Breast epithelium (tissue), 4 donors: ENCODE measurements at regions not wholly inside any gene's neighbourhood (a gene's known extent, or its start where the extent isn't known, plus 50 kb on each side); places are given as distances from the start of the nearest gene placed in this dataset.

ENCODE experiments used
- DNase-seq, 2 donors: peaks; one replicate each; pipeline ENCODE4 v3.0.0-alpha.2; 2019; ENCODE audit warnings: low spot score in 2 of 2
- H3K27ac ChIP-seq, 2 donors: fragments of 200-600 bp; sonication (generic) in 1 of 2; one replicate each; pipeline ENCODE4 v1.5.1; 2016 to 2019; ENCODE audit warnings: mild to moderate bottlenecking in 1 of 2
- H3K27me3 ChIP-seq, 2 donors: fragments of 200-600 bp; sonication (generic) in 1 of 2; one replicate each; pipeline versions ENCODE4 v1.5.1 to v1.6.0; 2017 to 2019; ENCODE audit warnings: control low read depth in 1 of 2, mild to moderate bottlenecking in 1 of 2
- H3K36me3 ChIP-seq: fragments of 200-600 bp; one replicate; pipeline ENCODE4 v1.5.1; 2019
- H3K4me1 ChIP-seq, 2 donors: fragments of 200-600 bp; sonication (generic); one replicate each; pipeline ENCODE4 v1.5.1; 2016 to 2019; ENCODE audit warnings: control low read depth in 1 of 2
- H3K4me3 ChIP-seq, 3 donors: fragments of 200-600 bp; sonication (generic); 1 replicate in 2 of 3; 2 replicates in 1 of 3; pipeline ENCODE4 v1.5.1; 2016 to 2019; ENCODE audit warnings: mild to moderate bottlenecking in 3 of 3, moderate library complexity in 2 of 3
- H3K9me3 ChIP-seq, 2 donors: fragments of 200-600 bp; sonication (generic) in 1 of 2; one replicate each; pipeline ENCODE4 v1.5.1; 2016 to 2019; ENCODE audit warnings: control low read depth in 1 of 2
- POLR2A ChIP-seq: fragments of 450-650 bp; IDR thresholded peaks from one replicate; pipeline ENCODE4 v1.6.1; 2016; ENCODE audit warnings: antibody characterized with exemption, mild to moderate bottlenecking, moderate library complexity
- POLR2AphosphoS5 ChIP-seq, 3 donors: sonication (generic); formaldehyde crosslinking; IDR thresholded peaks; one replicate each; pipeline ENCODE4 v1.6.1; 2017; ENCODE audit warnings: antibody characterized with exemption in 3 of 3
- intact Hi-C: fragments of 100-400 bp; cut with DNase I; formaldehyde crosslinking; loops from one replicate; pipeline ENCODE4 v1.15.1; 2023; ENCODE audit warnings: low total_unique reads
- TF ChIP-seq, protein P1 (sequence below), 3 donors: fragments of 450-650 bp; IDR thresholded peaks; one replicate each; pipeline ENCODE4 v1.5.1; 2016 to 2017; ENCODE audit warnings: antibody characterized with exemption in 3 of 3, mild to moderate bottlenecking in 3 of 3, moderate library complexity in 3 of 3

DNA sequence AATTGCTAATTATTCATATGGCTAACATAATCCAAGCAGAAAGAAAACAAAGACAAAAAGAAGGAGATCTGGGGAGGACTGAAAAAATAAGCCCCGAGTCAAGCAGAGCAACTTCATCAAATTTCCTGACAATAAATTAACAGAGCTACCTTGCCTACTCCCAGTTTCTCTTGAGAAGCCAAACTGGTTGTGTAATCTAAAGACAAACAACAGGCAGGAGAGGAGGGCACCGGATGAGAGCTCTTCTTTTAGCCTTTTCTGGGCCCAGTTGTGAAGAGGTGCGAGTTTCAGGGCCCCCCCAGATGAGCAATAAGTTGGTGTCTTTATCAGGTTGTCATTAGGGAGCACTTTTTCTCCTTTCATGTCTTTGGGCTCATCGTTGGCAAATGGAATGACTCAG, 197.1 kb upstream of the PCSK2 start:
- no peak overlapping the region for H3K27ac ChIP-seq
- H3K36me3 ChIP-seq = no peaks in the 10 kb centered on the region
- no peak for DNase-seq
- no peaks in the 10 kb centered on the region for H3K4me1 ChIP-seq
- peaks cover 0 to 5% of the 10 kb centered on the region in 2 donors for H3K9me3 ChIP-seq
- intact Hi-C loops = no loop called here
- H3K4me3 ChIP-seq = no peak overlapping the region
- no peaks in the 10 kb centered on the region for H3K27me3 ChIP-seq
- TF ChIP-seq POLR2A (no peak), POLR2AphosphoS5 (IDR thresholded peaks at IDR 0.05) (no peak)
- TF ChIP-seq, protein P1, sequence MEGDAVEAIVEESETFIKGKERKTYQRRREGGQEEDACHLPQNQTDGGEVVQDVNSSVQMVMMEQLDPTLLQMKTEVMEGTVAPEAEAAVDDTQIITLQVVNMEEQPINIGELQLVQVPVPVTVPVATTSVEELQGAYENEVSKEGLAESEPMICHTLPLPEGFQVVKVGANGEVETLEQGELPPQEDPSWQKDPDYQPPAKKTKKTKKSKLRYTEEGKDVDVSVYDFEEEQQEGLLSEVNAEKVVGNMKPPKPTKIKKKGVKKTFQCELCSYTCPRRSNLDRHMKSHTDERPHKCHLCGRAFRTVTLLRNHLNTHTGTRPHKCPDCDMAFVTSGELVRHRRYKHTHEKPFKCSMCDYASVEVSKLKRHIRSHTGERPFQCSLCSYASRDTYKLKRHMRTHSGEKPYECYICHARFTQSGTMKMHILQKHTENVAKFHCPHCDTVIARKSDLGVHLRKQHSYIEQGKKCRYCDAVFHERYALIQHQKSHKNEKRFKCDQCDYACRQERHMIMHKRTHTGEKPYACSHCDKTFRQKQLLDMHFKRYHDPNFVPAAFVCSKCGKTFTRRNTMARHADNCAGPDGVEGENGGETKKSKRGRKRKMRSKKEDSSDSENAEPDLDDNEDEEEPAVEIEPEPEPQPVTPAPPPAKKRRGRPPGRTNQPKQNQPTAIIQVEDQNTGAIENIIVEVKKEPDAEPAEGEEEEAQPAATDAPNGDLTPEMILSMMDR (IDR thresholded peaks at IDR 0.05) = no peak

DNA sequence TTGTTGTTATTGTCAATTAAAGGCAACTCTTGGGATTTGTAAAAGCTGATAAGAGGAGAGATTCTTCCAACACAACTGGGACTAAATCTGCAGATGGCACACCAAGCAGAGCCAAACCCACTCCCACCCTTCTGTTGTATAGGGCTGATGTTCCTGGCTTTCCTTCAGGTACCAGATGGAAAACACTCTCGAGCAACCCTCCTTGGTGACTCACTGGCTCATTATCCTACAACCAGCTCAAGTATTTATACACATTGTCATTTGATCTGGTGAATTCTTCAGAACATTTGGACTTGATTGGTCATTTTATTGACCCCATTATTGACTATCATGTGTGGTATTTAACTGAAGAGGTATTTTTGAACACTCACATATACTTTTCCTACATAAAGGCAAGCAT, 190.3 kb upstream of the PCSK2 start:
- Histone ChIP-seq H3K27me3 (no peaks in the 10 kb centered on the region), H3K27ac (no peak overlapping the region), H3K4me3 (no peak overlapping the region), H3K4me1 (no peaks in the 10 kb centered on the region), H3K9me3 (peaks cover 0 to 5% of the 10 kb centered on the region in 2 donors), H3K36me3 (no peaks in the 10 kb centered on the region)
- DNase-seq = no peak
- TF ChIP-seq POLR2AphosphoS5 (IDR thresholded peaks at IDR 0.05) (no peak), POLR2A (no peak)
- TF ChIP-seq, protein P1 (IDR thresholded peaks at IDR 0.05) = no peak
- intact Hi-C loops = loop anchor here (5.0 kb wide), 1 partner anchor 161 kb away; no protein-coding TSS in a partner anchor

DNA sequence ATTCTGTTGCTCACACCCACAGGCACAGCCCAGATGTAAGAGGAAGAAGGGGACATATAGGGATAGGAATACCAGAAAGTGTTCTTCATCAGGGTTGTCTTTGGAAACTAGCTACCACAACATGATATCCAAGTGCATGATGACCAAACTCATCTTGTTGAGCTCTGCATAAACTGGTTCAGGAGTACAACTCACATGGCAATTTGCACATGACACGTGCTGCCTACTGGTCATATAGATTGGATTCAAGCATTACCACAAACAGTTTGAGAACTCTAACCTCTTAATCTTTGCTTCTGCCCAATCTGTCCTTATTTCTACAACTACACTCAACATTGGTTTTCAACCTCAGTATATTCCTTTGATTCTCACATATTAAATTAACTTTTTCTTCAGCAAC, 184.7 kb upstream of the PCSK2 start:
- Histone ChIP-seq H3K4me1 (no peaks in the 10 kb centered on the region), H3K27me3 (no peaks in the 10 kb centered on the region), H3K4me3 (no peak overlapping the region), H3K27ac (no peak overlapping the region), H3K9me3 (no peaks in the 10 kb centered on the region), H3K36me3 (no peaks in the 10 kb centered on the region)
- DNase-seq = no peak
- intact Hi-C loops = no loop called here
- TF ChIP-seq, protein P1 (IDR thresholded peaks at IDR 0.05) = no peak
- TF ChIP-seq POLR2AphosphoS5 (IDR thresholded peaks at IDR 0.05) (no peak), POLR2A (no peak)

DNA sequence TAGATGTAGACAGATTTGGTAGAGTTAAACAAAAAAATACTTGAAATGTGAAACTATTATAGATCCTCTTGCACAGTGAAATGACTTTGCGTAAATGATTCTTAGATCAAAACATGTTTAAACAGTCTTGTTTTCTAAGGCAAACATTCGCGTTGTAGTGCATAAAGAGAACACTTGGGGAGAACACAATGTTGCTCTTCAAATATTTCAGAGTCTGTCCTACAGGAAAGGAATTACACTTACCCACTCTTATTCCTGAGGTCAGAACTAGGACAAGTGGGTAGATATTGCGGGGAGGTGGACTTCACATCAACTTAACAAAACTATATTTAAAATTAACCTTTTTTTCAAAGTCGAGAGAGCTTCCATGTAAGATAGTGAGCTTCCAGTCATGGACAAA, 183.5 kb upstream of the PCSK2 start:
- Histone ChIP-seq H3K4me1 (no peaks in the 10 kb centered on the region), H3K36me3 (no peaks in the 10 kb centered on the region), H3K4me3 (no peak overlapping the region), H3K27me3 (no peaks in the 10 kb centered on the region), H3K27ac (no peak overlapping the region), H3K9me3 (no peaks in the 10 kb centered on the region)
- intact Hi-C loops = no loop called here
- TF ChIP-seq, protein P1 (IDR thresholded peaks at IDR 0.05) = no peak
- TF ChIP-seq POLR2A = no peak
- TF ChIP-seq POLR2AphosphoS5 (IDR thresholded peaks at IDR 0.05) = no peak
- DNase-seq = no peak

DNA sequence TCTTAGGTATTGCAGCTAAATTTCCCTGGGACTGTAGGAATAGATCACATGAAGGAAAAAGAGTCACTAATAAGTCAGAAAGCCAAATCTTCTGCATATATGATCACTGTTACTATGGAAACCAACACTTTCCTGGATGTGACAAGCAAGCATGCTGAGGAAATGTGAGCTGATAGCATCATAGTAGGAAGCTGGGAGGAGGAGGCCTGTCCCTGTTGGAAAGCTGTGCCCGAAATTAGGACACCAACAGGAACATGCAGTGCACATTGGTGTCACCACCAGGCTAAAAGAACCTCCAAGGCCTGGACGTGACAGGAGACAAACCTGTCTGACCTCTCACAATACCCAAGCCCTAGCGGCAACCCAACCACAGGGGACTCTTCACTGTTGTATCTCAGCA, 181.9 kb upstream of the PCSK2 start:
- H3K27me3 ChIP-seq = no peaks in the 10 kb centered on the region
- no peak overlapping the region for H3K4me3 ChIP-seq
- no peak for DNase-seq
- intact Hi-C loops = no loop called here
- H3K36me3 ChIP-seq = no peaks in the 10 kb centered on the region
- TF ChIP-seq POLR2AphosphoS5 (IDR thresholded peaks at IDR 0.05) = no peak
- no peak for TF ChIP-seq POLR2A
- TF ChIP-seq, protein P1 (IDR thresholded peaks at IDR 0.05) = no peak
- H3K27ac ChIP-seq = no peak overlapping the region
- no peaks in the 10 kb centered on the region for H3K9me3 ChIP-seq
- no peaks in the 10 kb centered on the region for H3K4me1 ChIP-seq
